Brain pericyte (primary cell): ENCODE measurements at regions not wholly inside any gene's neighbourhood (a gene's known extent, or its start where the extent isn't known, plus 50 kb on each side); places are given as distances from the start of the nearest gene placed in this dataset.
A peak's percentile ranks its signal among the peaks of the same experiment; 100 is the strongest.

Source experiments
- DNase-seq: peaks from one replicate; pipeline ENCODE4 v3.0.0-alpha.2; 2012; ENCODE audit warnings: low read depth, low spot score

- DNase-seq, result no peak
These were observed 233.5 kb upstream of the E2F8 start for GRCh38 chr11:19474211-19474610.

DNA sequence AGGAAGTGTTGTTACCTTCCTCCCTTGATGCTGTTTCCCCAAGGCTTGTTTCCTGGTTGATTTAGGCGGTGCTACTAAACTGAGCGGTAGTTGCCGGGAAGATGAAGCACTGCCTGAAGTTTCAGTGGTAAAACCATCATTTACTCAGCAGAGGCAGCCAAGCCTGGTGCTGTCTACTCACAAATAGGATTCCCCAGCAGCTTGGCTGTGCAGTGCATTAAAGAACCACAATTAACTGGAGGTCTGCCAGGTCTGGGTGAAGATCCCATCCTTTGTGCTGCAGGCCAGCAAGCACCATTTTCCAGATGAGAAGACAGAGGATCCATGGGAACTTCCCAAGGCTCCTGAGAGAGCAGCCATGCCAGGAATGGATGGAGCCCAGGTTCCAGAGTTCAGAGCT lies 231.9 kb upstream of the E2F8 start:
- no peak for DNase-seq

- DNase-seq, result no peak
These were observed 227.2 kb upstream of the E2F8 start for GRCh38 chr11:19467904-19468303.

- DNase-seq, result no peak
These were observed 225.6 kb upstream of the E2F8 start for GRCh38 chr11:19466314-19466713.

- no peak for DNase-seq
These were observed 223.2 kb upstream of the E2F8 start for GRCh38 chr11:19463976-19464375.

DNA sequence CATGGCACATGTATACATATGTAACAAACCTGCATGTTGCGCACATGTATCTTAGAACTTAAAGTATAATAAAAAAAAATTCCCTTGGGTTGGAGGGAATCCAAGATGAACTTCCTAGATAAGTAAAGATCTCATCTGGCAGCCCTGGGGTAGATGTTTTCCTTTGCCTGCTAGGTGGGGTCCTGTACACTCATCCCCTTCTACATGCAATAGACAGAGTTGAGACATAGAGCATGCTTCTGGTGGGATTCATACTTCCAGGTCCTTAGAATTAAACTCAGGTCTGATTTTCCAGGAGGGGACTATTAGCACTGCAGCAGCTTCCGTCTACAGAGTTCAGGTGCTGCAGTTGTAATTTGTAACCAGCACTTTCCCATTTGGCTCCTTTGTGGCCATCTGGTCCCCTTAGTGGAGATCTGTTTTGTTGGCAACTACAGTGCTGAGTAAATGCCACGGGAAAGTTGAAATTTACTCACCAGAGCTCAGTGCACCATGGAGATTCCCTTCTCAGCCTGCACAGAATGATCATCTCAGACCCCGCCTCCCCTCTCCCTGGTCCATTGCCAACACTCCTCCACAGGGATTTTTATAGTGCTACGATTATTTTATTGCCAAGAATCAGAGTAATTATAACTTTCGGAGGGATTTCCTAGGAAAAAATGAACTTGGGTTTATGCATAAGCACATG lies 220.1 kb upstream of the E2F8 start:
- no peak for DNase-seq

GRCh38 chr11:19459240-19459639 lies 218.5 kb upstream of the E2F8 start:
- no peak for DNase-seq

DNA sequence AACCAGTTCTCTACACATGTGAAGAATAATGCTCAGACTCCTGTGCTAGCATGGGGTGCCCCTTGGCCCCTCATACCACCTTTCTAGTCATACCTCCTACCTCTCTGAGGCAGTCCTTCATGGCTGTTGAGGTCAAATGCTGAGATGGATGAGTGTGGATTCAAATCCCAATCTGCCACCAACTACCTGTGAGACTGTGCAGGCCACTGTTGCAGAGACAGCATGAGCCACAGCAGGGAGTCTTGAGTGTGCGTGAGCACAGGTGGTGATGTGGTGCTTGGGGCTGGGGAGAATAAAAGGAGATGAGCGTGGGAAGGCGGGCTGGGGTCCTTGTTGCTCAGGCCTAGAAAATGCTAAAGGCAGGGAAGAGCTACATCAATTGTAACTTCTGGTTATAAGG lies 218.0 kb upstream of the E2F8 start:
- DNase-seq, result no peak

- DNase-seq, result no peak
These were observed 217.5 kb upstream of the E2F8 start for GRCh38 chr11:19458231-19458630.

GRCh38 chr11:19455731-19456130 lies 215.0 kb upstream of the E2F8 start:
- no peak for DNase-seq

- DNase-seq, result no peak
These were observed 213.0 kb upstream of the E2F8 start for GRCh38 chr11:19453651-19454257.

GRCh38 chr11:19451609-19452008 lies 210.9 kb upstream of the E2F8 start:
- no peak for DNase-seq

DNA sequence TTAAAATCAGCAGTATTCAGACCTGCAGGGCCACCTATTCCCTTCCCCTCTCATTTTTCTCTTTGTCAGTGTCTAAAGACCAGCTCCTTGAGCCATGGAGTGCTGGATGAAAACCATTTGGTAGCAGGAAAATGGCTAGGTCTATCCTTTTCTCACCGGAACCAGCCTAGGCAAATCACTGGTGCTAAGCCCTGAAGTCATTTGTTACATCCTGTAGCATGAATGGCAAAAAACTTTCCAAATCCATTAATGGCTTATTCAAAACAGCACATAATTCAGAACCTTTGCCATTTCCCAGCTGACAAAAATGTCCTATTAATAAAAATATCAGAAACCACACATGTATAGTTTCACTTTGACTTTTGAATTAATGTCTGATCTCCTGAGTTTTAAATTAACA lies 209.5 kb upstream of the E2F8 start:
- no peak for DNase-seq

- DNase-seq, result no peak
These were observed 207.9 kb upstream of the E2F8 start for GRCh38 chr11:19448651-19449050.

DNA sequence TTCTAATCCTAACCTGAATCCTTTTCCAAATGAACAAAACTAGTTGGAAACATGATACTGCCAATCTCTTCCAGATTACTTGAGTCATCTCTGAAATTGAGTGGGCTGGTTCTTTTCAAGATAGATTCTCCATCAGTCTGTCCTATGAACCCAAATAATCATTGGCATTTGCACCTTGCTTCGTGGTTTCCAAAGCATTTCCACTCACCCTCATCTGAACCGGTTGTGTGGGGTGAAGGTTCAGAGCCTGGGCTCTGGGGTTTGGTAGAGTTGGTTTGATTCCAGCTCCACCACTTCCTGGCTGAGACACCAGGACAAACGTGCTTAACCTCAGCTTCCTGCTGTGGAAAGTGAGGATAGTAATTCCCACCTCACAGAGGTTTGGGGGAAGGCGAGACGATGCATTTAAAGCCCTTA lies 206.4 kb upstream of the E2F8 start:
- DNase-seq, result no peak

- no peak for DNase-seq
These were observed 205.0 kb upstream of the E2F8 start for GRCh38 chr11:19445771-19446170.

- DNase-seq, result no peak
These were observed 203.5 kb upstream of the E2F8 start for GRCh38 chr11:19444231-19444630.

GRCh38 chr11:19442554-19442910 lies 201.8 kb upstream of the E2F8 start:
- DNase-seq, result no peak

GRCh38 chr11:19441752-19442553 lies 201.2 kb upstream of the E2F8 start:
- DNase-seq, result peak; percentile 63

- DNase-seq, result no peak
These were observed 200.5 kb upstream of the E2F8 start for GRCh38 chr11:19441288-19441687.

DNA sequence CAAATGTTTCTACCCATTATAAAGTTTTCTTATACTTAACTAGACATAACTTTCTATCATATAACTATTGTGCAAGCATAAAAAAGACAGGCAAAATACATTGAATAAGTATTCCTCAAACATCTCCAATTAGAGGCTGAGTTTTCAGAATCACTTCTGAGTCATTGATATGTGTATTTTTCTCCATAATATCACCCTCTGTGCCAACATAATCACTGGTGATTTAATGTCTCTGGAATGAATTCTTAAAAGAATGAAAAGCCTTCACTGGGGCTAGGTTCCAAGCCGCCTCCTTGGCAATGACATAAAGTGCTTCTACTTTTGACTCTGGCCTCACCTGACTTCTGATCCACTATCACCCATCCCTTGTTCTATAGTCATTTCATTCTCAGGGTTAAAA lies 197.0 kb upstream of the E2F8 start:
- no peak for DNase-seq

GRCh38 chr11:19436932-19437331 lies 196.2 kb upstream of the E2F8 start:
- DNase-seq, result no peak
